ENCODE measurements at regions not wholly inside any gene's neighbourhood (a gene's known extent, or its start where the extent isn't known, plus 50 kb on each side); places are given as distances from the start of the nearest gene placed in this dataset.

DNA sequence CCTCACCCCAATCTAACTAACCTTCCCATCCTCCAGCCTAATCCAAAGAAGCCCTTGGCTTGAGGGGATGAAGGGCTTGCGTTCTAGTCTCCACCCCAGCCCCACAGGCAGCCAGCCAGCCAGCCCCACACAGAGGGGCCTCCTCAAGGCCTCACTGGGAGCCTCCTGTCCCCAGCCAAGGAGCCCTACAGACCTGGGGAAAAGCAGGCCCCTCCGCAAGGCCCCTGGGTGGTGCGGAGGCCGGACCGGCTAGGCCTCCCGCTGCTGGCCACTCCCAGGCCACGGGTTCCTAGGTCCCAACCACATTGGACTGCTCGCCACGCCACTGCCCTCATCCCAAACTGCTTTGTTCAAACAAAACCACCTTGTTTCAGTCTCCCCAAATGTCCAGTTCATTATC lies 78.0 kb downstream of the ZIC5 start:
- DNase-seq (ENCODE audit: low read depth), result no peak

DNA sequence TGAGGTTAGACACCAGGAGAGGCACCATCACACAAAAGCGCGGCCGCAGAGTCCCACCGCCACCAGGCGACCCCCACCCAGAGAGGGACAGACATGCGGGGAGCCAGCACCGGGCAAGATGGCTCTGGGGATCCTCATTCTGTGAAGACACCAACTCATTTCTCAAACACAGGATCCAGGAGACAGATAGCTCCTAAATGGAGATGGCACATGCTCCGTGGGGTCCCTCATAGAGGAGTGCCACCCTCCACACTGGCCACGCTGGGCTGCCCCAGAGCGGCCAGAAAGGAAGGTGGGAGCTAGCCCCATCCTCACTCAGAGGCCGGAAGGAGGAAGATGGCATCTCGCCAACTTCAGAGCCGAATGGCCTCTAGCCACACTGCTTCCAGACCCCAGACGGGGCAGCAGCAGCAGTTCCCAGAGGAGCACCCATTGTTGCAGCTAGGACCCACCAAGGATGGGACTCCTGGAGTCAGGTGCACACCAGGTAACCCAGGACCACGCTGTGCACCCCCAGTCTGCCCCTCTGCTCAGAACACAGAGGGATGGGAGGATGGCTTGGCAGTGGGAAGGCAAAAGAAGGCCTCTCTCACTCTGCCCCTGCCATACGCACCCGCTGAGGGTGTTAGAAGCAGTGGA lies 78.6 kb downstream of the ZIC5 start:
- DNase-seq (ENCODE audit: low read depth), result no peak

DNA sequence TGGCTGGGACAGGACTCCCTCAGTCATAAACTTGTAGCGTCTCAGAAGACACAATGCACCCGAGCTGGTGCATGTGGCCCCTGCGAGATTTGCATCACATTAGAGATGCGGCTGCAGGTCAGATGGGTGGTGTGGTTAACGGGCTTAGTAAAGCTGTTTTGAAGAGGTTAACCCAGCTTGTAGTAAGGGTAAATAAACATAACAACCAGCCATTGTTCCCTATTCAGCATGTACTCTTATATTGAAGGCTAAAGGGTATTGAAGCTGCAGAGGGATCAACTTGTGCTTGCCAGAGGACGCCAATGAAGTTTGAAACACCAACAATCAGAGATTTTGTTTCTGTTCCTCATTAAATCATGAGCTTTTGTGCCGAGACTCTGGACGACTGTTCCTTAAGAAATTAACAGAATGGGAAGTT lies 79.4 kb downstream of the ZIC5 start:
- no peak for DNase-seq (ENCODE audit: low read depth)

DNA sequence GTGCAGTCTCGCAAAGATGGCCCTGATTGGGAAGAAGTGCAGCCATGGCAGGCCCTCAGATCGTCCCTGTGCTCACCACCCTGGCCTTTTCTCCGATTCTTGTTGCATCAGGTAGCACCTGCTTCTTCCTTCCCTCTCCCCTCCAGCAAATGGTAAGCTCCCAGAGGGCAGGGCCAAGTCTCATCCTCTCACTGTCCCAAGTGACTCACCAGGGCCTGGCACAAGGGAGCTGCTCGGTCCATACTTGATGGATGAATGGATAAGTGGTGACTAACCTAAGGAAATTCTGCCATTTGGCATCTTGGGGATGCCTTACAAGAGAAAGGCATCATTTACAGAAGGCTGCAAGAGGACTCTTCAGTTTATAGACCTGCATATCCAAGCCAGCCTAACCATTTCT lies 84.9 kb downstream of the ZIC5 start:
- DNase-seq (ENCODE audit: low read depth), result peak; percentile 40

DNA sequence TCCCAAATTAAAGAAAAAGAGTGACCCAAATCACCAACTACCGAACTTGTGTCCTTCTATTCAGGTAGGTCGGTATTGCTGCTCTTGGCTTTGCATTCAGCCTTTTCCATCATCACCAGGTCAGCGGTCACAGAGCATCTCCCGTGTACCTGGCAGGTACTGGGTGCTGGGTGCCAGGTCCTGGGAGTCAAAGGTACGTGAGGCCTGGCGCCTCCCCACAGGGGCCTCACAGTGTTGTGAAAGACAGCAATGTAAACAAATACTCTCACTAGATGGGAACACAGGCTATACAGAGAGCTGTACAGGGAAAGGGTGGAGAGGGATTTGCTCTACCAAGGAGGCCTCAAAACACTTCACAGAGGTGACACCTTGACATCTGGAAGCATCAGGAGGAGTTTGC lies 86.7 kb downstream of the ZIC5 start:
- no peak for DNase-seq (ENCODE audit: low read depth)

DNA sequence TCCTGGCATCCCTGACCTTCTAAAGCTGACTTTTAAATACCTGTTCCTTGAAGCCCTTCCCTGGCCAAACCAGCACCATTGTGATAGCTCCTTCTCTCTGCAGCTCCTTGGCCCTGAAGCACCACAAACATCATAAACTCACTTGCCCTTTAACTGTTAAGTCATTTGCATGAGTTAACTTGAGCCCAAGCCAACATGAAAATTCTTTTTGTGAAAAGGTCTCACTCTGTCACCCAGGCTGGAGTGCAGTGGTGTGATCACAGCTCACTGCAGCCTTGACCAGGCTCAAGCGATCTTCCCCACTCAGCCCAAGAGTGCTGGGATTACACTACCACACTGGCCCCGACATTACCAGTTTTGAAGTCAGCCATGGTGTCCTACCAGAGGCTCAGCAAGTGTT lies 87.8 kb downstream of the ZIC5 start:
- no peak for DNase-seq (ENCODE audit: low read depth)

DNA sequence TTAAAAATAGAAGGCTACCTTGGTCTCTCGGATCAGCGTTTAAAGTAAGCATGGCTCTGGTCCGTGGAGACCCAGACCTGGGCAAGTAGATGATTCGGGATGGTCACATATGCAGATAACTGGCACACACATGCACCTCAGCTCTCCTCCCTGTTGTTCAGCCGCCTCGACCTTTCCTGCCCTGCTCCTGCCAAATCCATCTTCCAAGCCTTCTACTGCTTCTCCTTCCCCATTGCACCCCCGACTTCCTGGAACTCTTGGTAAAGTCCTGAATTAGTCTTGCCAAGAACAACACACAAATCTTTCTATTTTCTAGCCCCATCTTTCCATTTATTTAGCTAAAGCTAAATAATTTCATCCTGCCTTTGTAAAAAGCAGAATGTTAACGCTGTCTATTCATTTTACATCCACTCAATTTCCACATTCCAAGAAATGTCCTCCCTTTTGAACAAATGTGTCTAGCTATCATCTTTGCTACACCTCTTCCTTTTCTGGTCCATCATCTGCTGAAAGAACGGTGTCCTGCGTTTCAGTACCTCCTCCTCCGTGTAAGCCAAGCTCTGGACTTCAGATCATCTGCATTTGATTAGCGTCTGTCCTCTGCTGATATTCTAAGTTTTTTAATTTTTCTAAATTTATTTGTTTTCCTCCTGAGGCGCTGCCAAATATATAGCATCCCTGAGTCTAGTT lies 92.5 kb downstream of the ZIC5 start:
- no peak for DNase-seq (ENCODE audit: low read depth)

DNA sequence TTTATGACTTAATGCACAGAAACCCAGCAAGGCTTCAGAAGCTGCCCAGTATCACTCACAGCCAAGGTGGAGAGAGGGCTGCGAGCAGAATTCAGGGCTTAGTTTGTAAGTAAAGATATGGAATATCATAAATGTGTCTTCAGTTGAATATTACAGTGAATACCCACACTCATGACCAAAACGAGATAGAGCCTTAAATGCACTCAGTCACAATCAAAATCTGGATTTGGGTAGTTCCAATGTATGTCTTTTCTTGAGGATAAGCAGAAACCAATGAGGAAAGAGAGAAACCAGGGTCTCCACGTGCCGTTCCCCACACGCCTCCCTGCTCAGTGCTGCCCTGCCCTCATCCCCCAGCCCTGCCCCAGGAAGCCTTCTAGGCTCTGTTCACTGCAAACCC lies 94.9 kb downstream of the ZIC5 start:
- DNase-seq (ENCODE audit: low read depth), result no peak

DNA sequence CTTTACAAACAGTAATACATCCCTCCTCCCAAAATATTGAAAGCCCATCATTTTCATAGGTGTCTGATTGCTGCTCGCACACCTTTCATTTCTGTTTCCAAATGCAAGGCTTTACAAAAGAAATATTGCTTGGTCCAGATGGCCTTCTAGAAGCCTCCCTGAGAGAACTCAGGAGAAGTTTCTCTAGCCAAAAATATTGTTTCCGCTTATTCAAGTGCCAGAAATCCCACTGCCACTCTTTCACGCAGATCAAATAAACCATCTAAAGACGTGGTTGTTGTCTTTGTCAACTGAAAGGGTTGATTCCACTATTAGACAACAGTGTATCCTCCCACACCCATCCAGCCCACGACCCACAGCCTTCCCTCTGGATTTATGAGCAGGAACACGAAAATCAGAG lies 96.2 kb downstream of the ZIC5 start:
- DNase-seq (ENCODE audit: low read depth), result no peak

DNA sequence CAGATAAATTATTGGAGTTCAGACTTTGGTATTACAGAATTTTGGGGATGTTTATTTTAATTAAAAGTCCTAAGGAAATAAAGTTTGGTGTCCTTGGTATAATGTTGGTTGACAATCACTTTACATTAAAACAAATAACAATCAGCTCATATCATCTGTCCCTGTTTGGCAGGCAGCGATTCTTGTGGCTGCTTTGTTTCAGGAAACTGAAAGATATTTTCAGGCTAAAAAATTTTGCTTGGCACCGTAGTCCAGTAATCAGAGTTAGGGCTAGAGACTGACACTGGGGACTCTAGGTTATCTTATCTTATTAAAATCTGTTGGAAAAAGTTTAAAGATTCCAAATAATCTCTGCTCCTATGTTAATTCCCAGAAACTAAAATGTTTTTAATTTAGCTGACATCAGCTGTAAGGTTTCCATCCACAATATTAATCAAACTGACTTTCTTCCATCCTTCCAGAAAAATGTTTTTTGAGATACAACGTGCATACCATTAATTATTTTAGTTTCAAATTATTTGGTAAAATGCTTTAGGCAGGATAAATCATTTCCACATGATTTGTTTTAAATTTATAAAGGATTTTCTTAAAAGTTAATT lies 97.6 kb downstream of the ZIC5 start:
- DNase-seq (ENCODE audit: low read depth), result no peak

DNA sequence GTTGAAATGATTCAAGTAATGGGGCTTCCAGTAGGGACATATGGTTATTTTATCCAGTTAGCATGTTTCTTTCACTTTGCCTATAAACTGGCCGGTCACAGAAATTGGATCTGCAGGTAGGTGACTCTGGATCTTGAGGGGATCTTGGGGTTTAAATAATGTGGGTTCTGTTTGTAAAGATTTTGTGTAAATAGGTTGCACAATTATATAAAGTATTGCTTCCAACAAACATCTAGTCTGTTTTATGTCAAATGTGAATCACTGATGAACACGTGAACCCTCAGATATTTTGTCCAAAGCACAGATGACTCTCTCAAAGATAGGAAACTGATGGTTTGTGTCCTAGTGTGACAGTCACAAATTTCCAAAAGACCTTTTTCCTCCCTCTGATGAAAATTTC lies 98.4 kb downstream of the ZIC5 start:
- DNase-seq (ENCODE audit: low read depth), result no peak

DNA sequence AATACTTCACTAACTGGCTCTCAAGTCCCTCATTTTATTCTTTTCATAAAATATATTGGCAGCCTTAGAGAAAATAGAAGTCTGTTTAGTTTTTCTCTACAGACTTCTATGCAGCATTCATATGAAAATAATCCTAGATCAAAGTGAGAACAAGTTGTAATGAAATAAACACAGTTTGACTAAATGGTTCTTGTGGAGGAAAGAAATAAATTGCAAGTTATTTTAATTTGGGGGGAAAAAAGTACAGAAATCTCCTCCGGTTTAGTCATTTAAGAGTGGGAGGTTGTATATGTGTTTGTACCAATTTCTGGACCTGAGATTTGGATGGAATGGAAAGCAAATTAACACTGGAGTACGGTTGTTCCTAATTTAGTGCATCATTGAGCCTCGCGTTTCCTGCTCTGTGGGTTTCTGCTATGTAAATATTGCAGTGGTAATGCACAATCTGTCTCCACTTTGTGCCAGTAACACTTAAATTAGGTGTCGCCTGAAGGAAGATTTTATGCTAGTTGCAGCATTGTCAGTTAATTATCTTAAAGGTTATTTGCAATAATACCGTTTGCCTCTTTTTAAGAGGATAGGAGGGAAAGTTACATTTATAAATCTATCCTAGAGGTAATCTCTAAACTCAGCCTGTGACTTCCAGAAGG lies 100.2 kb downstream of the ZIC5 start:
- no peak for DNase-seq (ENCODE audit: low read depth)

DNA sequence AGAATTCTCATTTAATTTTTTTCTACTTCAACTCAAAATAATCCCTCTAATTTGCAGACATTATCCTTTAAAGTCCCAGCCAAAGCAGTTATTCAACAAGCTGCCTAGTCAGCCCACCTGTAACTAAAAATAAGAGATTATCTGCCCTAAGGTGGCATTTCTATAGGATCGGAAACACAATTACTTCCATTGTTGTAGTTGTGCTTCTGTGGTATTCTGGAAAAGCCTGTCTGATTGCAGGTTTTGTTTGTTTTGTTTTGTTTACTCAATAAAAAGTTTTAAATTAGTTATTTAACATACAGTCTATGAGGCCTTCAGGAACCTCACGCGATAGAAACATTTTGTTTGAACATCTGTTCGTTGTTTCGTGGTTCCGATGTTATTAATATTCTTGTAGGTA lies 101.0 kb downstream of the ZIC5 start:
- no peak for DNase-seq (ENCODE audit: low read depth)

DNA sequence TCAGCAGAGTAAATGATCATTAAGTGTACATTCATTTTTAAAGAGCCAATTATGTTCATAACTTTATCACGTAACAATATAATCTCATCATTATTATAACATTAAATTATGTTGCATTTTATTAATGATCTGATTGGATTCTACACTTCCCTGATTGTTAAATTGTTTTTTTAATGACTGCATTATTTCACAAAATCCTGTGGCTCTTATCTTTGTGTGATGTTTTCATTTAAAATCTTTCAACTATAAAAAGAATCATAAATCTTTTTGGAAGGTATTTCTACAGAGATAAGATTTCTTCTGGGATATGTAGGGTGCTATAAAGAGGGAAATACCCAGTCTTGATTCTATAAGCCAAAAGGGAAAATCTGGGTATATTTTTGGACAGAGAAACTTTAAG lies 101.7 kb downstream of the ZIC5 start:
- DNase-seq (ENCODE audit: low read depth), result no peak

DNA sequence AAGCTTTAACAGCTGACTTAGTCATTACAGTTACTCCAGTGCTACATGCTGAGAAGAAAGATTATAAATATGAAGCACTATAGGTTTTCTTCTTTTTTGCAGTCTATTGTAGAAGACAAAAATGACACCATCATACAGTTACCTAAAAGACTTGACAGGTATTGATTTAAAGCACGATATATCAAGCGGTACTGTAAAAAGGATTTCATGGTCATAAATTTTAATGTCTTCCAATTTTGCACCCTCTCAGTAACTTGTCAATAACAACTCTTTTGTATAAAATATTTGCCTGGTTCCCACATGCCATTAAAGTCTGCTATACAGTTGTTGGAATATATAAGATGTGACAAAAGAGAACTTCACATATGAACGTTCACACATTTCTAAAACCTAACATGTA lies 102.8 kb downstream of the ZIC5 start:
- DNase-seq (ENCODE audit: low read depth), result no peak

DNA sequence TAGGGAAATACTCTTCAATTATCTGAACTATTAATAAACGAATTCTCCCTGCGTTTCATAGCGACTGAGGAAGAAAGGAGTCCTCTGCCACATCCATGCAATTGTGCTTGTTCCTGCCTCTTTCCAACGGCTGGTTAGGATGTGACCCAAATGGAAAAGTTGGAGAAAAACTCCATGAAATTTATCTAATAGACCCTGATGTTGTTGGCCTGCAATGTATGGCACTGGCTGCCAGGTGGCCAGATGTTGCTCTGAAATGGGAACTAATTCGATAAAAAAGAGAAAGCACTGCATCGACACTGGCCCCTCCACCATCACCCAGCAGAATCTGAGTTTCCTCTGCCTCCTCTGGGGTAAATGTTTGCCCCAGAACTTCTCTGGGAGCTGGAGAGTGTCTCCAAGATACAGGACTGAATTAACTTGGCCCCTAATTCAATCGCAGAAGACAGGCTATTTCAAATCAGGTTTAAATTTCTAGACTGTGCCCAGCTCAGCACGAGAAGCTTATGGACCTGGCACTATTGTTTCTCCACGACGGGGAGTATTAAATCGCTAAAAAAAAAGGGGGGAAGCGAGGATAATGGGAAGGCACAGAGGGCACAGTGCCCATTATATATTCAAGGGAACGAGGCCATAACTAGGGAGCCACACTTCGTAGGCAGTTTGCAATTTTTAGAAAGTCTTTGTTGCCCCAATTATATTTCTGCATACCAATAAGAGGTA lies 103.9 kb downstream of the ZIC5 start:
- DNase-seq (ENCODE audit: low read depth), result no peak

DNA sequence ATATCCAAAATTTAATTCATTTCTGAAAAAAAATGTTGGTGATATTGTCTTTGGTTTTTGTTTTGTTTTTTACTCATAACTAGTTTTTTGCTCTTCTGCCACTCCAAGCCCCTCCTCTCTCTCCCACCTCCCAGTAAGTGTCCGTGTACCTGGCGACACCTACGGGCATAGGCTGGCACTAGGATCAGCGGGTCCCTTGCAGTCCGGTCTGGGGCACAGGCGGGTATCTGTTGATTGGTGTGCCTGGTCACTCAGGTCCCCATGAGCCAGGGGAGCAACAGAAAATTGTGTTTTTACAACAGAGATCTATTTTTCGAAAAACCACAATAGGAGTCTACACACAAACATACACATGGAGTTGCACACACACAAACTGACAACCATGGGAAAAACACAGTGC lies 104.8 kb downstream of the ZIC5 start:
- no peak for DNase-seq (ENCODE audit: low read depth)

DNA sequence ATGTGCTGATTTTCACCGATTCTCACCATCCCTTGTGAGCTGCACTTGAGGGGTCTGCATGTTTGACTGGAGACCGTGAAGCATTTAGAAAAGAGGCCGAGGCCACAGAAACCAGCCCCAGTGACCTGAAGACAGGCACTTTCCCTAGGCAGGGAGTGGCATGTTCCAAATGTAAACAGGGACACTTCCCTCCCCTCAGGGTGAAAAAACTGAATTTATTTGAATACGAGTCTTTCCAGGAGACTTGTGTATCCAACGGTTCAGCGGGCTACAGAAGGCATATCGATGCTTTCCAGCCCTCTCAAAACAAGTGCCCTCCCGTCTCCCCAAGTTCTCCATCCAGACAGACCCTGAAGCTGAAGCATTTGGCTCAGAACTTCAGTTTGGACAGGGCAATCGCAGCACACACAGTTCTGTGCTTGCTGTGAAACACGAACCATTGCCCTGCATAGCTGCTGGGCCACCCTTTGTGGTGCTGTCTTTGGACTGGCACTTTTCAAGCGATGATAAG lies 106.1 kb downstream of the ZIC5 start:
- DNase-seq (ENCODE audit: low read depth), result no peak

DNA sequence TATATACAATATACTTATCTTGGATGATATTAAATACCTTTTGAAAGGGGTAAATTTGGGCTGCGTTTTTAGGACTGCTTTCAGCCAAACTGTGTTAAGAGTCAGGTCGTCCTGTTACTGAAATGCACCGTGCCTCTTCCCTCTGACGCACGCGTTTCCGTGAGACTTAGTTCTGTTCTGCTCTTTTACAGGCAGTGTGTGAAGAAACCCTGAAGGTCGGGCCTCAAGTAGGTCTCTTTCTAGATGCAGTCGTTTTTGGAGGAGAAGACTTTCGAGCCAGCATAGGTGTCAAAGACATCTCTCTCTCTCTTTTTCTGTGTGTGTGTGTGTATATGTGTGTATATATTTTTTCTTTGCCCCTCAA lies 107.0 kb downstream of the ZIC5 start:
- DNase-seq (ENCODE audit: low read depth), result no peak

DNA sequence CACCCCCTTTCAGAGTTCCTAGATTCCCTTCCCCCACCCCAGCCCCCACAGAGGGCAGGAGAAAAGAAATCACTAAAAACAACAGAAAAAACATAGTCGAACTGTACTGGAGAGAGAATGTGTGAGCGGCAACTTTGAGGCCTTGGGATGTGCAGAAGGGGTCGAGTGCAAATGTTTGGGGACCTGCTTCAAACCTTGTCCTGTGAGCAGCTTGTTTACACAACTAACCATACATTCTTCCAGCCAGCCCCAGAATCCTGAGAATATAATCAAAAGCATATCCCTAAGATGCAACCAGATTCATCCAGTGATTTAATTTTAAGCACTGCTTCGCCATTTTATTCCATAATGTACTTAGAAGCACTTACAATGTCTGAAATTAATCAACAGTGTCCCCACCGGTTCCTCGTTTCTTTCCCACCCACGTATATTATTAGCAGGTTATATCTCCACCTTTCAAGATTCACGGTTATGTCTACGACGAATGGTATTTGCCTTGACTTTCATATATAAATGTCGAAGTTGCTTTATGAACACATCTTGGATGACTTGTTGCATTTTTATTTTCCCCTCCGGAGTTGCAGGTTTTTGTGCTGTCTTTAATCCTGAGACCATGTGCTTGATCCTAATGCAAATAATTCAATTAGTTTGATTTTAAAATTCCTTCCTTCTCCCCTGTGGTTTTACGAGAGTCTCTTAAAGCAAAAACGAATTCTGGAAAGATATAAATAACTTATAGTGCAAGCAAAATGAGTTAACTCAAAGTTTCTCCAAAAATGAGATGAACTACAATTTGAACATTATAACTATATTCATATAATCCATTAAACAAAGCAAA lies 107.6 kb downstream of the ZIC5 start:
- no peak for DNase-seq (ENCODE audit: low read depth)

DNA sequence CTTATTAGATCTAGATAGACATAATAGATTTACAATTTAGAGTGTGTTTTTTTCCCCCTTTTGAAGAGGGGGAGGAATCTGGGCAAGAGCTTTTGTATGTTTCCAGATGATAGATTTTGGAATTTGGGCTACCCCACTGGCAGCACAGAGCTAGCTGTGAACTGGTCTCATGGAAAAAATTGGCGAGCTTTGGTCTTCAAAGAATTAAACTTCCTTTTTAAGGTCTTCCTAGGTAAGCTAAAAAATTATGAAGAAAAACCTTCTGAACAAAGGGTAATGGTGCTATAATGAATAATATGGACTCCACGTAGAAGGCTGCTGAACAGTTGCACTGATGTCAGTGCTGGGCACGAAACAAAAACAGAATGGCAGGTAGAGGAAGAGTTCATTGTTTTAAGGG lies 109.3 kb downstream of the ZIC5 start:
- DNase-seq (ENCODE audit: low read depth), result no peak
